ENCODE measurements at regions not wholly inside any gene's neighbourhood (a gene's known extent, or its start where the extent isn't known, plus 50 kb on each side); places are given as distances from the start of the nearest gene placed in this dataset.

DNA sequence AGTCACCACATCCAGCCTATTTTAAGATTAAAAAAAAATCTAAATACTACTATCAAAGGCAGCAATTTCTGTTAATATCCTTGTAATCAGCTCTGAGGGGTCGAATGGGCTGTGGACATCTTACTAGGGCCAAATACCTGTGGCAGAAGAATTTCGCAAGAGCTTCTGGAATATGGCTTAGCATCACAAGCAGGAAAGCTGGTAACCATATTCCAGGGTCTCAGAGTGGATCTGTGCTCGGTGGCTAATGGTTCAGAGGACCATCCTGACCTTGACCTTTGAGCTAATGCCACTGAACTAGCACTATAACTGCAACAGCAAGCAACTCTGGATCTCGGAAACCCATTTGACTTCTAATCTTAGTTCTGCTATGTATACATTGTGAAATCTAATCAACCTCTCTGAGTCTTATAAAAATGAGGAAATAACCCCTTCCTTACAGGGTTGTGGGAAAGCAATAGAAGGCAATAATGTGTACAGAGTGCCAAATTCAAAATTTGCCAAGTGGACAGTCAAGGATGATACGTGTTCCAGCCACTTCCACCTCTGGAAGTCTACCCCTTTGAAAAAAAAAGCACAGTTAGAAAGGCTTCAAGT, 65.5 kb downstream of the CYP26A1 start:
- H3K27me3 ChIP-seq (ENCODE audit: control insufficient read depth, insufficient read depth, low read length), result no peaks in the 10 kb centered on the region
- no peak overlapping the region for H3K27ac ChIP-seq (ENCODE audit: insufficient read depth, low read length)

GRCh38 chr10:93142534-93142933, 68.8 kb downstream of the CYP26A1 start:
- TF ChIP-seq, protein P1, sequence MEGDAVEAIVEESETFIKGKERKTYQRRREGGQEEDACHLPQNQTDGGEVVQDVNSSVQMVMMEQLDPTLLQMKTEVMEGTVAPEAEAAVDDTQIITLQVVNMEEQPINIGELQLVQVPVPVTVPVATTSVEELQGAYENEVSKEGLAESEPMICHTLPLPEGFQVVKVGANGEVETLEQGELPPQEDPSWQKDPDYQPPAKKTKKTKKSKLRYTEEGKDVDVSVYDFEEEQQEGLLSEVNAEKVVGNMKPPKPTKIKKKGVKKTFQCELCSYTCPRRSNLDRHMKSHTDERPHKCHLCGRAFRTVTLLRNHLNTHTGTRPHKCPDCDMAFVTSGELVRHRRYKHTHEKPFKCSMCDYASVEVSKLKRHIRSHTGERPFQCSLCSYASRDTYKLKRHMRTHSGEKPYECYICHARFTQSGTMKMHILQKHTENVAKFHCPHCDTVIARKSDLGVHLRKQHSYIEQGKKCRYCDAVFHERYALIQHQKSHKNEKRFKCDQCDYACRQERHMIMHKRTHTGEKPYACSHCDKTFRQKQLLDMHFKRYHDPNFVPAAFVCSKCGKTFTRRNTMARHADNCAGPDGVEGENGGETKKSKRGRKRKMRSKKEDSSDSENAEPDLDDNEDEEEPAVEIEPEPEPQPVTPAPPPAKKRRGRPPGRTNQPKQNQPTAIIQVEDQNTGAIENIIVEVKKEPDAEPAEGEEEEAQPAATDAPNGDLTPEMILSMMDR (conservative IDR thresholded peaks at IDR 0.05 in 1 of 2, IDR thresholded peaks at IDR 0.05 in 1 of 2; ENCODE audit: low read depth in 1 of 2, low read length in 2 of 2), result no peak
- TF ChIP-seq EZH2 (IDR thresholded peaks at IDR 0.05; ENCODE audit: low read length, missing control alignments), result no peak
- no peak overlapping the region for H2AFZ ChIP-seq (ENCODE audit: low read length)
- H3K4me2 ChIP-seq (ENCODE audit: extremely low read depth, insufficient read depth, low read length), result no peak overlapping the region
- no peak overlapping the region for H3K27ac ChIP-seq (ENCODE audit: insufficient read depth, low read length)
- H3K9me3 ChIP-seq (ENCODE audit: control insufficient read depth, insufficient read depth, low read depth, low read length), result no peaks in the 10 kb centered on the region
- no peaks in the 10 kb centered on the region for H3K79me2 ChIP-seq (ENCODE audit: control insufficient read depth, insufficient read depth, low read length)
- H3K9ac ChIP-seq (ENCODE audit: insufficient read depth, low read length), result no peak overlapping the region
- H3K27me3 ChIP-seq (ENCODE audit: control insufficient read depth, insufficient read depth, low read length), result no peaks in the 10 kb centered on the region
- no peaks in the 10 kb centered on the region for H3K4me1 ChIP-seq (ENCODE audit: control insufficient read depth, extremely low read depth, insufficient read depth, low read length)
- no peaks in the 10 kb centered on the region for H3K36me3 ChIP-seq (ENCODE audit: control insufficient read depth, insufficient read depth, low read length)
- H4K20me1 ChIP-seq (ENCODE audit: control insufficient read depth, extremely low read depth, insufficient read depth, low read length), result no peaks in the 10 kb centered on the region
- H3K4me3 ChIP-seq (replicated peaks in 1 of 4; ENCODE audit: control extremely low read depth in 1 of 4, insufficient read depth in 1 of 4, low read depth in 3 of 4, low read length in 4 of 4), result no peak overlapping the region
- DNase-seq (ENCODE audit: low read depth in 2 of 2), result no peak

More for the DNA sequence above, 65.5 kb downstream of the CYP26A1 start:
- no peaks in the 10 kb centered on the region for H3K4me1 ChIP-seq (ENCODE audit: control insufficient read depth, extremely low read depth, insufficient read depth, low read length)
- H3K4me2 ChIP-seq (ENCODE audit: extremely low read depth, insufficient read depth, low read length), result no peak overlapping the region
- H3K4me3 ChIP-seq (replicated peaks in 1 of 4; ENCODE audit: control extremely low read depth in 1 of 4, insufficient read depth in 1 of 4, low read depth in 3 of 4, low read length in 4 of 4), result no peak overlapping the region
- no peaks in the 10 kb centered on the region for H3K9me3 ChIP-seq (ENCODE audit: control insufficient read depth, insufficient read depth, low read depth, low read length)
- DNase-seq (ENCODE audit: low read depth in 2 of 2), result no peak
- H4K20me1 ChIP-seq (ENCODE audit: control insufficient read depth, extremely low read depth, insufficient read depth, low read length), result no peaks in the 10 kb centered on the region
- H2AFZ ChIP-seq (ENCODE audit: low read length), result no peak overlapping the region
- TF ChIP-seq EZH2 (IDR thresholded peaks at IDR 0.05; ENCODE audit: low read length, missing control alignments), result no peak
- TF ChIP-seq, protein P1 (conservative IDR thresholded peaks at IDR 0.05 in 1 of 2, IDR thresholded peaks at IDR 0.05 in 1 of 2; ENCODE audit: low read depth in 1 of 2, low read length in 2 of 2), result no peak
- no peaks in the 10 kb centered on the region for H3K79me2 ChIP-seq (ENCODE audit: control insufficient read depth, insufficient read depth, low read length)
- H3K9ac ChIP-seq (ENCODE audit: insufficient read depth, low read length), result no peak overlapping the region
- no peaks in the 10 kb centered on the region for H3K36me3 ChIP-seq (ENCODE audit: control insufficient read depth, insufficient read depth, low read length)

- TF ChIP-seq, protein P1 (conservative IDR thresholded peaks at IDR 0.05 in 1 of 2, IDR thresholded peaks at IDR 0.05 in 1 of 2; ENCODE audit: low read depth in 1 of 2, low read length in 2 of 2), result no peak
- no peak for TF ChIP-seq EZH2 (IDR thresholded peaks at IDR 0.05; ENCODE audit: low read length, missing control alignments)
- Histone ChIP-seq H2AFZ (ENCODE audit: low read length) (no peak overlapping the region), H3K27ac (ENCODE audit: insufficient read depth, low read length) (no peak overlapping the region), H3K4me3 (replicated peaks in 1 of 4; ENCODE audit: control extremely low read depth in 1 of 4, insufficient read depth in 1 of 4, low read depth in 3 of 4, low read length in 4 of 4) (no peak overlapping the region), H3K9me3 (ENCODE audit: control insufficient read depth, insufficient read depth, low read depth, low read length) (no peaks in the 10 kb centered on the region), H4K20me1 (ENCODE audit: control insufficient read depth, extremely low read depth, insufficient read depth, low read length) (no peaks in the 10 kb centered on the region), H3K79me2 (ENCODE audit: control insufficient read depth, insufficient read depth, low read length) (no peaks in the 10 kb centered on the region), H3K27me3 (ENCODE audit: control insufficient read depth, insufficient read depth, low read length) (peaks cover under 1% of the 10 kb centered on the region), H3K9ac (ENCODE audit: insufficient read depth, low read length) (no peak overlapping the region), H3K4me2 (ENCODE audit: extremely low read depth, insufficient read depth, low read length) (no peak overlapping the region), H3K36me3 (ENCODE audit: control insufficient read depth, insufficient read depth, low read length) (no peaks in the 10 kb centered on the region), H3K4me1 (ENCODE audit: control insufficient read depth, extremely low read depth, insufficient read depth, low read length) (no peaks in the 10 kb centered on the region)
- no peak for DNase-seq (ENCODE audit: low read depth in 2 of 2)
Observed at GRCh38 chr10:93143281-93143680, 69.6 kb downstream of the CYP26A1 start.
